Cardiac septum (tissue), 1 donor: ENCODE measurements at regions not wholly inside any gene's neighbourhood (a gene's known extent, or its start where the extent isn't known, plus 50 kb on each side); places are given as distances from the start of the nearest gene placed in this dataset.

Source experiments
- DNase-seq: peaks from one replicate; pipeline ENCODE4 v3.0.0-alpha.2; 2020; ENCODE audit warnings: low spot score
- intact Hi-C: fragments of 100-400 bp; cut with DNase I; formaldehyde crosslinking; loops from one replicate; pipeline ENCODE4 v1.14.0; 2022
- donor health status: DM: no; HTN: no; CAD: no.

GRCh38 chr6:113077794-113078193 is 730.7 kb downstream of the RFPL4B start:
- intact Hi-C loops: no loop called here

GRCh38 chr6:113078791-113079190 is 731.7 kb downstream of the RFPL4B start:
- intact Hi-C loops: no loop called here
- DNase-seq: no peak

More at GRCh38 chr6:113077794-113078193, 730.7 kb downstream of the RFPL4B start:
- DNase-seq: no peak

GRCh38 chr6:113082745-113083144 is 735.6 kb downstream of the RFPL4B start:
- intact Hi-C loops: no loop called here
- no peak for DNase-seq

- no peak for DNase-seq
- intact Hi-C loops: no loop called here
These were observed 736.8 kb downstream of the RFPL4B start for GRCh38 chr6:113083947-113084346.

GRCh38 chr6:113089056-113089455 is 741.9 kb downstream of the RFPL4B start:
- no peak for DNase-seq
- intact Hi-C loops: no loop called here

- intact Hi-C loops: no loop called here
These were observed 745.7 kb downstream of the RFPL4B start for GRCh38 chr6:113092795-113093194.

GRCh38 chr6:113094779-113095178 is 747.6 kb downstream of the RFPL4B start:
- intact Hi-C loops: no loop called here
- no peak for DNase-seq

More at GRCh38 chr6:113092795-113093194, 745.7 kb downstream of the RFPL4B start:
- DNase-seq: no peak

GRCh38 chr6:113095841-113096240 is 748.7 kb downstream of the RFPL4B start:
- intact Hi-C loops: no loop called here
- DNase-seq: no peak

- intact Hi-C loops: no loop called here
- DNase-seq: no peak
These were observed 754.4 kb upstream of the MARCKS start for GRCh38 chr6:113102761-113103160.

GRCh38 chr6:113103634-113104361 is 753.3 kb upstream of the MARCKS start:
- intact Hi-C loops: no loop called here
- DNase-seq: no peak

- DNase-seq: no peak
- intact Hi-C loops: no loop called here
These were observed 752.6 kb upstream of the MARCKS start for GRCh38 chr6:113104541-113104940.

GRCh38 chr6:113104951-113105350 is 752.2 kb upstream of the MARCKS start:
- intact Hi-C loops: no loop called here
- no peak for DNase-seq

GRCh38 chr6:113110211-113110610 is 746.9 kb upstream of the MARCKS start:
- no peak for DNase-seq
- intact Hi-C loops: no loop called here

GRCh38 chr6:113111550-113111949 is 745.6 kb upstream of the MARCKS start:
- intact Hi-C loops: no loop called here
- no peak for DNase-seq

GRCh38 chr6:113112086-113112485 is 745.1 kb upstream of the MARCKS start:
- DNase-seq: no peak
- intact Hi-C loops: no loop called here

GRCh38 chr6:113115196-113115595 is 741.9 kb upstream of the MARCKS start:
- DNase-seq: no peak
- intact Hi-C loops: no loop called here

GRCh38 chr6:113120224-113120581 is 736.9 kb upstream of the MARCKS start:
- intact Hi-C loops: loop anchor here (5.0 kb wide), 1 partner anchor 737 kb away; the partner anchor contains the start of gene MARCKS
- DNase-seq: no peak

- no peak for DNase-seq
- intact Hi-C loops: loop anchor here (5.0 kb wide), 1 partner anchor 737 kb away; the partner anchor contains the start of gene MARCKS
These were observed 736.4 kb upstream of the MARCKS start for GRCh38 chr6:113120582-113121285.

GRCh38 chr6:113121571-113121970 is 735.6 kb upstream of the MARCKS start:
- intact Hi-C loops: loop anchor here (5.0 kb wide), 1 partner anchor 736 kb away; the partner anchor contains the start of gene MARCKS
- no peak for DNase-seq

- DNase-seq: no peak
- intact Hi-C loops: loop anchor here (5.0 kb wide), 1 partner anchor 735 kb away; the partner anchor contains the start of gene MARCKS
These were observed 735.1 kb upstream of the MARCKS start for GRCh38 chr6:113122060-113122459.

- intact Hi-C loops: no loop called here
- DNase-seq: no peak
These were observed 731.5 kb upstream of the MARCKS start for GRCh38 chr6:113125626-113126025.
